ENCODE measurements at regions not wholly inside any gene's neighbourhood (a gene's known extent, or its start where the extent isn't known, plus 50 kb on each side); places are given as distances from the start of the nearest gene placed in this dataset.

DNA sequence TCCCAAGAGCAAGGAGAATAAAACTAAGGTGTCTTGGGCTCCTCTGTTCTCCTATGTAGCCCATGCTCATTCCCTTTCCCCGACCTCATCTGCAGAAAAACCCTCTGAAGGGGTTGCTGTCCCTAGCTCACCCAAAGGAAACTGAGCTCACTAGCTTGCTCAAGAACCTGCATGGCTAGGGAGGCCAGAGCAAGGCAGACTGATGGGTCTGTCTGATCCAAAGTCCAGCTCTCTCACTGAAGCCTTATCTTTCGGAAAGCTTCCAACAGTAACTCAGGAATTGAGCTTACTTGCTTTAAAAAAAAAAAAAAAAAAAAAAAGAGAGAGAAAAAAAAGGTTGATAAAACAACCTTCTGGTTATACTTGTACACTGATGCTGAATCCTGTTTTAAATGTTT lies 141.4 kb upstream of the TOPAZ1 start:
- TF ChIP-seq CTCF (conservative IDR thresholded peaks at IDR 0.05; ENCODE audit: low read depth, low read length): no peak
- TF ChIP-seq POLR2A (IDR thresholded peaks at IDR 0.05; ENCODE audit: low read depth, low read length): no peak

Data from IMR-90 (cell line).